IMR-90 (cell line): ENCODE measurements at regions not wholly inside any gene's neighbourhood (a gene's known extent, or its start where the extent isn't known, plus 50 kb on each side); places are given as distances from the start of the nearest gene placed in this dataset.

Experiments used
- ATAC-seq: fragments of 200-7000 bp; cut with Tn5 transposase; 2 replicates; pipeline ENCODE4 v1.9.1; 2020; ENCODE audit warnings: low read depth, mild to moderate bottlenecking, moderate library complexity
- BruUV-seq: library from RNA; stranded (reverse); fragments of 400-500 nt; replicated peaks from 2 replicates; lab custom pipeline; 2021; lab: Mats Ljungman, UMichigan
- CTCF ChIA-PET: fragments of 300-600 bp; formaldehyde crosslinking; extraction: SDS; loops from one replicate; lab custom pipeline; 2021; ENCODE audit warnings: antibody characterized with exemption; lab: Yijun Ruan, JAX
- POLR2A ChIA-PET: fragments of 300-600 bp; sonication (Branson Sonifier 250); formaldehyde crosslinking; loops from one replicate; lab custom pipeline; 2022; ENCODE audit warnings: antibody characterized with exemption; ENCODE audit not compliant: unreplicated experiment; lab: Charles Lee
- DNase-seq: peaks from one replicate; pipeline ENCODE4 v3.0.0; 2013
- H2AFZ ChIP-seq: replicated peaks from 2 replicates; pipeline ENCODE3; 2013; ENCODE audit warnings: low read length, mild to moderate bottlenecking; ENCODE audit not compliant: poor library complexity
- H2AK5ac ChIP-seq: 2 replicates; pipeline ENCODE4 v1.6.1; 2013; ENCODE audit warnings: low read depth, low read length, inconsistent platforms
- H2AK9ac ChIP-seq: replicated peaks from 2 replicates; pipeline ENCODE3; 2013; ENCODE audit warnings: mild to moderate bottlenecking, low read depth, low read length, moderate library complexity; ENCODE audit not compliant: poor library complexity
- H2BK120ac ChIP-seq: 2 replicates; pipeline ENCODE4 v1.6.1; 2013; ENCODE audit warnings: low read depth, low read length, inconsistent platforms
- H2BK15ac ChIP-seq: 3 replicates; pipeline ENCODE4 v1.6.1; 2013; ENCODE audit warnings: low read depth, low read length, inconsistent platforms
- H2BK20ac ChIP-seq: 2 replicates; pipeline ENCODE4 v1.6.1; 2013; ENCODE audit warnings: low read depth, mild to moderate bottlenecking, inconsistent platforms, low read length, moderate library complexity
- H2BK5ac ChIP-seq: 2 replicates; pipeline ENCODE4 v1.6.1; 2013; ENCODE audit warnings: mild to moderate bottlenecking, low read depth, low read length, inconsistent platforms; ENCODE audit not compliant: poor library complexity, severe bottlenecking
- H3K14ac ChIP-seq: replicated peaks from 2 replicates; pipeline ENCODE4 v1.6.1; 2013; ENCODE audit warnings: low read depth, low read length, inconsistent platforms
- H3K18ac ChIP-seq: 2 replicates; pipeline ENCODE4 v1.6.1; 2013; ENCODE audit warnings: low read depth, low read length, control low read depth
- H3K23ac ChIP-seq: 2 replicates; pipeline ENCODE4 v1.6.1; 2013; ENCODE audit warnings: low read depth, low read length, inconsistent platforms
- H3K27ac ChIP-seq: 2 replicates; pipeline ENCODE4 v1.5.1; 2013; ENCODE audit warnings: mild to moderate bottlenecking, control low read depth, low read length; ENCODE audit not compliant: insufficient read depth
- H3K27me3 ChIP-seq: 2 replicates; pipeline ENCODE4 v1.6.1; 2013; ENCODE audit warnings: low read length; ENCODE audit not compliant: control insufficient read depth, insufficient read depth
- H3K36me3 ChIP-seq: 2 replicates; pipeline ENCODE4 v1.6.1; 2013; ENCODE audit warnings: low read length, mixed read lengths; ENCODE audit not compliant: control insufficient read depth, insufficient read depth
- H3K4ac ChIP-seq: 2 replicates; pipeline ENCODE4 v1.6.1; 2013; ENCODE audit warnings: low read depth, low read length, inconsistent platforms
- H3K4me1 ChIP-seq: 2 replicates; pipeline ENCODE4 v1.6.1; 2013; ENCODE audit warnings: low read length, mixed read lengths; ENCODE audit not compliant: control insufficient read depth, insufficient read depth
- H3K4me2 ChIP-seq: 2 replicates; pipeline ENCODE4 v1.6.1; 2013; ENCODE audit warnings: low read depth, mild to moderate bottlenecking, control low read depth, low read length, moderate library complexity
- H3K4me3 ChIP-seq: 2 replicates; pipeline ENCODE4 v1.5.1; 2013; ENCODE audit warnings: low read depth, mild to moderate bottlenecking, control low read depth, low read length, moderate library complexity; ENCODE audit not compliant: insufficient read depth
- H3K56ac ChIP-seq: 2 replicates; pipeline ENCODE4 v1.6.1; 2013; ENCODE audit warnings: low read length, inconsistent platforms; ENCODE audit not compliant: insufficient read depth; ENCODE audit errors: extremely low read depth
- H3K79me1 ChIP-seq, 2 experiments: 2 replicates each; pipeline ENCODE4 v1.6.1; 2013; ENCODE audit warnings: low read length in 2 of 2, inconsistent platforms in 1 of 2, low read depth in 1 of 2
- H3K9ac ChIP-seq: 2 replicates; pipeline ENCODE4 v1.6.1; 2013; ENCODE audit warnings: low read depth, low read length, control low read depth
- H3K9me1 ChIP-seq: 2 replicates; pipeline ENCODE4 v1.6.1; 2013; ENCODE audit warnings: low read length, inconsistent platforms; ENCODE audit not compliant: insufficient read depth
- H3K9me3 ChIP-seq: 2 replicates; pipeline ENCODE4 v1.6.1; 2013; ENCODE audit warnings: low read length; ENCODE audit not compliant: control insufficient read depth, insufficient read depth
- H4K20me1 ChIP-seq: 2 replicates; pipeline ENCODE4 v1.6.1; 2013; ENCODE audit warnings: low read length, inconsistent platforms; ENCODE audit not compliant: insufficient read depth
- H4K5ac ChIP-seq: 2 replicates; pipeline ENCODE4 v1.6.1; 2013; ENCODE audit warnings: mild to moderate bottlenecking, low read depth, low read length, control low read depth
- H4K8ac ChIP-seq, 2 experiments: 2 replicates each; pipeline ENCODE4 v1.6.1; 2013; ENCODE audit warnings: low read depth in 2 of 2, low read length in 2 of 2, control low read depth in 1 of 2, inconsistent platforms in 1 of 2
- H4K91ac ChIP-seq: 2 replicates; pipeline ENCODE4 v1.6.1; 2013; ENCODE audit warnings: low read depth, low read length, inconsistent platforms; ENCODE audit not compliant: insufficient read depth
- CHD1 ChIP-seq: IDR thresholded peaks from 2 replicates; pipeline ENCODE4 v1.6.1; 2012; ENCODE audit warnings: low read depth, low read length, improper control_type of control experiment
- CTCF ChIP-seq: conservative IDR thresholded peaks from 2 replicates; pipeline ENCODE4 v1.5.1; 2012; ENCODE audit warnings: mild to moderate bottlenecking, low read depth, low read length, improper control_type of control experiment
- NFE2L2 ChIP-seq: fragments of 150-350 bp; IDR thresholded peaks from 2 replicates; pipeline ENCODE4 v1.6.1; 2016; ENCODE audit warnings: low read depth, mild to moderate bottlenecking, low read length
- WGBS, 2 experiments: methylation state at CpG; one replicate each; pipeline versions ENCODE4 v1.1.5 to v1.1.7; 2013; ENCODE audit warnings: missing lambda C conversion rate in 2 of 2; ENCODE audit not compliant: insufficient read length in 1 of 2; ENCODE audit errors: extremely low coverage in 2 of 2; 5-methylcytosine and 5-hydroxymethylcytosine counted together
- dilution Hi-C: fragments of 300-500 bp; cut with HindIII; formaldehyde crosslinking; loops from one replicate; pipeline ENCODE4 v1.14.3; 2018; ENCODE audit warnings: low sequenced_read_pairs; ENCODE audit not compliant: unreplicated experiment
- in situ Hi-C: fragments of 300-500 bp; cut with MboI; formaldehyde crosslinking; loops from 3 replicates; pipeline ENCODE4 v1.14.3; 2019; ENCODE audit warnings: low sequenced_read_pairs, inconsistent platforms, mixed read lengths
- intact Hi-C: fragments of 100-400 bp; cut with micrococcal nuclease; formaldehyde crosslinking; loops from 2 replicates; pipeline ENCODE4 v1.10.0; 2022
- TF ChIP-seq, protein P1 (sequence below): fragments of 150-350 bp; IDR thresholded peaks from 2 replicates; pipeline ENCODE4 v1.6.1; 2016; ENCODE audit warnings: low read depth, mild to moderate bottlenecking, low read length, moderate library complexity, borderline replicate concordance

DNA sequence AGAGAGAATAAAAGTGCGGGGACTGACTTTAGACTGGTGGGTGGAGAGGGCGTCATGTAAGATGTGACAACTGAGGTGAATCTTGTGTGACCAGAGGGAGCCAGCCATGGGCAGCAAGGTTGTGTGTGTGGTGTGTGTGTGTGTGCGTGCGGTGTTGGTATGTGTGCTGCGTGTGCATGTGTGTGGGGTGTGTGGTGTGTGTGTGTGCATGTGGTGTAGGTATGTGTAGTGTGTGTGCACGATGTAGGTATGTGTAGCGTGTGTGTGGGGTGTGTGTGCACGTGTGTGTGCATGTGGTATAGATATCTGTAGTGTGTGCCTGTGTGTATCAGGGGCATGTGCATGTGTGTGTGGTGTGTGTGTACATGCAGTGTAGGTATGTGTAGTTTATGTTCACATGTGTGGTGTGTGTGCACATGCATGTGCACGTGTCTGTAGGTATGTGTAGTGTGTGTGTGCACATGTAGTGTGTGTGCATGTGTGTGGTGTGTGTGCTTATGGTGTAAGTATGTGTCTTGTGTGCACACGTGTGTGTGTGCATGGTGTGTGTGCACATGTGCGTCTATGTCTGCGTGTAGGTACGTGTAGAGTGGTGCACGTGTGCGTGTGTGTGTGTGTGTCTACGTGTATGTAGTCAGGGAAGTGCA, 312.3 kb upstream of the MKI67 start:
- no peak overlapping the region for H3K23ac ChIP-seq
- H3K4ac ChIP-seq: no peak overlapping the region
- no peak overlapping the region for H2BK15ac ChIP-seq
- no peaks in the 10 kb centered on the region for H4K20me1 ChIP-seq
- 73% methylated on average over 13 of the region's 16 CpGs; no CpG with 5 or more reads in 1 of the 2 experiments for WGBS, 2 experiments
- H3K56ac ChIP-seq: no peak overlapping the region
- no peak for ATAC-seq
- no TSS peak for BruUV-seq
- no peaks in the 10 kb centered on the region for H3K9me1 ChIP-seq
- no peak overlapping the region for H2AK5ac ChIP-seq
- H3K9me3 ChIP-seq: peaks cover 40% of the 10 kb centered on the region
- no peak for DNase-seq
- no peak overlapping the region for H4K8ac ChIP-seq
- no peak overlapping the region for H3K27ac ChIP-seq
- no peaks in the 10 kb centered on the region for H3K4me1 ChIP-seq
- no peak overlapping the region for H2AK9ac ChIP-seq
- no peak overlapping the region for H3K14ac ChIP-seq
- H4K5ac ChIP-seq: no peak overlapping the region
- no peaks in the 10 kb centered on the region for H3K79me1 ChIP-seq
- H3K18ac ChIP-seq: no peak overlapping the region
- peak overlapping the region; percentile 33 for H2BK5ac ChIP-seq
- H2AFZ ChIP-seq: peak overlapping the region; percentile 32
- H3K27me3 ChIP-seq: no peaks in the 10 kb centered on the region
- POLR2A ChIA-PET: no interaction called here
- H3K4me3 ChIP-seq: no peak overlapping the region
- in situ Hi-C loops (no loop called here), intact Hi-C loops (no loop called here), dilution Hi-C loops (no loop called here)
- H3K36me3 ChIP-seq: no peaks in the 10 kb centered on the region
- no peak overlapping the region for H2BK120ac ChIP-seq
- no peak overlapping the region for H3K9ac ChIP-seq
- TF ChIP-seq NFE2L2 (no peak), CHD1 (no peak), CTCF (no peak)
- TF ChIP-seq, protein P1, sequence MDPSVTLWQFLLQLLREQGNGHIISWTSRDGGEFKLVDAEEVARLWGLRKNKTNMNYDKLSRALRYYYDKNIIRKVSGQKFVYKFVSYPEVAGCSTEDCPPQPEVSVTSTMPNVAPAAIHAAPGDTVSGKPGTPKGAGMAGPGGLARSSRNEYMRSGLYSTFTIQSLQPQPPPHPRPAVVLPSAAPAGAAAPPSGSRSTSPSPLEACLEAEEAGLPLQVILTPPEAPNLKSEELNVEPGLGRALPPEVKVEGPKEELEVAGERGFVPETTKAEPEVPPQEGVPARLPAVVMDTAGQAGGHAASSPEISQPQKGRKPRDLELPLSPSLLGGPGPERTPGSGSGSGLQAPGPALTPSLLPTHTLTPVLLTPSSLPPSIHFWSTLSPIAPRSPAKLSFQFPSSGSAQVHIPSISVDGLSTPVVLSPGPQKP: no peak
- CTCF ChIA-PET: no interaction called here
- no peak overlapping the region for H4K91ac ChIP-seq
- H2BK20ac ChIP-seq: no peak overlapping the region
- no peak overlapping the region for H3K4me2 ChIP-seq
